Hematopoietic multipotent progenitor cell treated with erythropoietin and hydrocortisone succinate and interleukin-3 and kit ligand, for 17 days (in vitro differentiated cells): ENCODE measurements at regions not wholly inside any gene's neighbourhood (a gene's known extent, or its start where the extent isn't known, plus 50 kb on each side); places are given as distances from the start of the nearest gene placed in this dataset.

Experiments used
- DNase-seq: peaks from one replicate; pipeline ENCODE4 v3.0.0-alpha.2; 2015; ENCODE audit warnings: low spot score

DNA sequence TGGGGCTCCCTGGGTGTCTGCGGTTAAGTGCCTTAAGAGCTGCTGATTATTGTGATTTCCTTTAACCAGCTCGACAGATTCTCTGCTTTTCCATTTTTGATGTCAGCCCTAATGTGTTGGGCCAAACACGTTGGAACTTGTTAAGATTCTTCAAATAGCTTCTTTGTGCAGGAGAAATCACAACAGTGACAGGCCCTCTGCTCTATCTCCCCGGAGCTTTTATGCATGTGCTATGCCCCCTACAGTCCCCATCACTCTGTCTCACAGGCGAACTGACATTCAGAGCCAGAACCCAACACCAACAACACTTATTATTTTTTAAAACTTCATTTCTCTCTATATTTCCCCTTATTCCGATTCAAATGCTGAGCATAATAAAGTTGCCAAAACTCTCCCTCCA is 371.7 kb upstream of the CELF4 start:
- DNase-seq, result no peak

- DNase-seq, result no peak
These were observed 369.5 kb upstream of the CELF4 start for GRCh38 chr18:37935086-37935485.

GRCh38 chr18:37930640-37931039 is 365.0 kb upstream of the CELF4 start:
- DNase-seq, result no peak

- DNase-seq, result no peak
These were observed 356.6 kb upstream of the CELF4 start for GRCh38 chr18:37922162-37922561.

DNA sequence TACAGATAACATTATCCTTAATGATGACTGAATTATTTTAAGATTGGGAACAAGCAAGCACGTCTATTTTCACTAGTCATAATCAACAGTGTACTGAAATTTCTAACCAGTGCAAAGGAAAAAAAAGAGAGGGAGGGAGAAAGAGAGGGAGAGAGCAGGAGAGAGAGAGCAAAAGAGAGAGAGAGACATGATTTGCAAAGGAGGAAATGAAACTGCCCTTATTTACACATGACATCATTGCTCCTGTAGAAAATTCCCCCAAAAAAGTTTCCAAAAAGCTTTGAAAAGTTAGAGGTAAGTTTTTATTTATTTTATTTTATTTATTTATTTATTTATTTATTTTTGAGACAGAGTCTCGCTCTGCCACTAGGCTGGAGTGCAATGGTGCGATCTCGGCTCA is 355.3 kb upstream of the CELF4 start:
- no peak for DNase-seq

GRCh38 chr18:37913051-37913450 is 347.5 kb upstream of the CELF4 start:
- DNase-seq, result no peak

DNA sequence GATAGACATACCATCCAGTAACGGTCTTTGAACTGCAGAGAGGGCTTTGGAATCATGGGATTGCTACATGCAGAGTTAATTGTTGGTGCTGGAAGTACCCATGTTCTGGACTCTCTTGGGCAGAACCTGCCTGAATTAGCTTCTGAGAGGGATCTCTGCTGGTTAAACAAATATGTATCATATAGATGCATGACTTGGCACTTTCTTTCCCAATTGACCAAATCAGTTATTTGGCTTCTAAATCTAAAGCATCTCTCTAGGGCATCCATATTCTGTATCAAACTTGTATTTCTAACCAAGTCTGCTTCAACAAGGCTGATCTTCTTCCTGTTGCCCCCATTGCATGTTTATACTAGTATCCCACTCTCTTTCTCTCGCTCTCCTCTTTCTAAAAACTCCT is 336.7 kb upstream of the CELF4 start:
- DNase-seq, result no peak

DNA sequence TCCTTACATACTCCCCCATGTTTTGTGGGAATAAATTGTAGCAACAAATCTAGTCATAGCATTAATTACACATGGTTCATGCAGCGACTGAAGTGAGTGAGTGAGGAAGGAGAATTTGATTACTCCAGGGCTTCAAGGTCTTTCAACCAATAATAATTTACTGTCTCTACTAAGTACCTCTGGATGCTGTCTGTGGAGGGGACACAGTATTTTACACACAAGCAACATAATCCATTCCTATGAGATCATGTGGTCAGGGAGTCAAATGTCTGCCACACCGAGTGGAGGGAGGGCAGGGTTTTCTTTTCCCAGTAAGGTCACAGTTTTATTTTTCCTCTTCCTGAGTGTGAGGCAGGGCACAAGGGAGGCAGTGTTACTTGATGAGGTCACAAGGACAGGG is 334.7 kb upstream of the CELF4 start:
- DNase-seq, result no peak

DNA sequence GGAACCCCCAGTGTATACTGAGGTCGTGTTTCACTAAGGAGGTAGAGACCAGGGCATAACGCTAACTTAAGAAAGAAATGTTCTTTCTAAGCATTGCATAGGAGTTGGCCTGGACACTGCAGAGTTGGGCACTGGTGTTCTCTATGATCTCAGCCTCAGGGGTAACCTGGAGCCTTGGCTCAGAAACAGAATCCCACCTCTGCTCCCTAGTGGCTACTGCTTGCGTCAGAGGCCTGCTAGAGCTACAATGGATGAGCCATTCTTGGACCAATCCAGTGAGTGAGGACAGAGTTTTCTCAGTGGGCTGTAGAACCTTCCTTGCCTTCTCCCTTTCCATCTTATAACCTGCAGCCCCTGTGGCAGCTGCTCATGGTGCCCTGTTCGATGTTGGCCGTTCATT is 324.4 kb upstream of the CELF4 start:
- no peak for DNase-seq

- DNase-seq, result no peak
These were observed 309.1 kb upstream of the CELF4 start for GRCh38 chr18:37874721-37875120.

GRCh38 chr18:37873416-37873815 is 307.8 kb upstream of the CELF4 start:
- no peak for DNase-seq

DNA sequence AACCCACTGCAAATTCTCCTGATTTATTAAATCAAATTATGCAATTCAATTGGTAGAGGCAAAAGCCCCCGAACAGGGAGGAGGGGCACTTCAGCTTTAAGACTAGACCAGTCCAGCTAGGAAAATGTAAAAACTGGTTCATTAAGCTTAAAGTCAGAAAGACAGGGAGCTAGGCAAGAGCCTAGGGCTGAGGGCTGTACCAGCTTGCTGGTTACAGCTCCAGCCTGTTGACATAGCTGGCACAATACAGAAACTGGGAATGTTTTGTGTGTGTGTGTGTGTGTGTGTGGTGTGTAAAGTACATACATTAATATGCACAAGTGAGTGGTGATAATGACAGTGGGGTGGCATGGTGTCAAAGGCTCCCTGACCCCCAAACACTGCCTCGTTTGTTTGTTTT is 307.0 kb upstream of the CELF4 start:
- no peak for DNase-seq

DNA sequence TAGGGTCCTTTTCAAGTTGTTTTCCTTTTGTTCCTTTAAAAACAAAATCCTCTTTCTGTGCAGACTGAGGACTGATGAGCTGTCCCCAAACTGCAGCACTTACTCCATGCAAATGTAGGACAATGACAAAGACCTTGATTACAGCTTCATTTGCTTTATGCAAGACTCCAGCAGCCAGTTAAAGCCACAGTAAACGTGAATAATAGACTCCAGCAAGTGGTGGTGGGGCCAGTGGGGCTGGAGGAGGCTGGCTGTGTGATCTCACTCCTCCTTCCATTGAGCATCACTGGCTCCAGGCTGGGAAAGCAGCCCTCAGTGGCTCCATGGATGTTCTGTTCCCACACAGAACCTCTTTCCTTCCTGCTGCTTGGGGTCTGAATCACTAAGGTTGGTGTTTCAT is 306.0 kb upstream of the CELF4 start:
- no peak for DNase-seq

GRCh38 chr18:37869051-37869450 is 303.5 kb upstream of the CELF4 start:
- no peak for DNase-seq

DNA sequence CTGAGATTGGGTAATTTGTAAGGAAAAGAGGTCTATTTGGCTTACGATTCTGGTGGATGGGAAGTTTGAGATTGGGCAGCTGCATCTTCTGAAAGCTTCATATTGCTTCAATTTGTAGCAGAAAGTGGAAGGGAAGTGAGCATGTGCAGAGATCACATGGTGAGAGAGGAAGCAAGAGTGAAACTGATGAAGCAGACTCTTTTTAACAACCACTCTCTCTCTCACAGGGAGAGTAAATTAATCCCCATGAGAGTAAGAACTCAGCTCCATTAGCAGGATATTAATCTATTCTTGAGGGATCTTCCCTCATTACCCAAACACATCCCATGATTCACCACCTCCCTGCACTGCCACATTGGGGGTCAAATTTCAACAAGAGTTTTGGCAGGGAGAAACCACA is 298.5 kb upstream of the CELF4 start:
- DNase-seq, result no peak

- DNase-seq, result no peak
These were observed 296.4 kb upstream of the CELF4 start for GRCh38 chr18:37861981-37862380.

GRCh38 chr18:37854396-37854795 is 288.8 kb upstream of the CELF4 start:
- no peak for DNase-seq

DNA sequence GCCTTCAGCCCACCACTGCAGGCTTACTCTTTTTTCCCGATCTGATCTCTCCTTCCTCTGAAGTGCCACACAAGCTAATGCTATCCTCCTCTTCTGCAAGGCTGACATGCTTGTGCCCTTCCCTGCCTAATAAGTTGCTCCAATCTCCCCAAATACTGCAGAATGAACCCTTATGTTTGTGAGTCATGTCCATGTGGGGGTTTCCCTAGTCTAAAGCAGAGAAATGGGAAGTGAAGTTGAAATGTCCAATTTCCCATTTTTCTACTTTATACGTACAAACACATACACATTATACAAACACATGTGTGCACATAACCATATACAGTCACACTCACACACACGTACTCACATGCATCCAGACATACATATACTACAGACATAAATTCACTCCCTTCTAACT is 288.1 kb upstream of the CELF4 start:
- DNase-seq, result no peak

GRCh38 chr18:37852464-37852863 is 286.9 kb upstream of the CELF4 start:
- DNase-seq, result no peak

DNA sequence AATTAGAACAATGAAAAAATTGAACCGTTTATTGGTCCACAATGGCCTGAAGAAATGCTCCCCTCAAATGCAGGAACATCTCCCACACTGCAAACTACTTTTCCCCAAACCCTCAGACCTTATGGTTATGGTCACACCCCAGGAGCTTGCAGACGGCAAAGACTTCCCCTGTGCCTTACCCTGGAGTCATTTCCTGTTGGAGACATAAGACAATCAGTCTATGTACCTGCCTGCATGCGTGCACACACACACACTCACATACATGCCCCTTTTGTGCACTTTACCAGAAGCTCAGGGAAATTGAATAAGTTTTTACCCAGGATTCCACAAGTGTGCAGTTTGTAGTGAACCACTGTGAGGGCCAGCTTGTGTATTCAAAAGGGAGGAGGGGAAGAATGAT is 281.9 kb upstream of the CELF4 start:
- no peak for DNase-seq

DNA sequence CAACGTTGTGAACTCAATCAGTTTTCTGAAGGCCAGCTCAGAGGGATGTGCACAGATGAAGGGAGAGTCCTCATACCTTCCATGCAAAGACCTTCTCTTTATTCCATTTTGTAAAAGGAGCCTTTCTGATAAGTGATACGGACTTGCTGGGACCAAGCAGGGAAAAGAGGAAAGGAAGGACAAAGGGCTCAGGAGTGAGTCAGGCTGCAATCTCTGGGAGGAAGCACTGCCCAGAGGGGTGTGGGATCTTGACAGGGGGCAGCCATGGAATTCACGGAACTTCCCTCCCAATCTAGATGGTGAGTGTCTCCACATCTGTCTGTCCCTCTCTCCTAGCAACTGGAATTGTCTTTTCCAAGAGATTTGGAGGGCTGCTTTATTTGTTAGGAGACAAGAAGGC is 281.4 kb upstream of the CELF4 start:
- no peak for DNase-seq

DNA sequence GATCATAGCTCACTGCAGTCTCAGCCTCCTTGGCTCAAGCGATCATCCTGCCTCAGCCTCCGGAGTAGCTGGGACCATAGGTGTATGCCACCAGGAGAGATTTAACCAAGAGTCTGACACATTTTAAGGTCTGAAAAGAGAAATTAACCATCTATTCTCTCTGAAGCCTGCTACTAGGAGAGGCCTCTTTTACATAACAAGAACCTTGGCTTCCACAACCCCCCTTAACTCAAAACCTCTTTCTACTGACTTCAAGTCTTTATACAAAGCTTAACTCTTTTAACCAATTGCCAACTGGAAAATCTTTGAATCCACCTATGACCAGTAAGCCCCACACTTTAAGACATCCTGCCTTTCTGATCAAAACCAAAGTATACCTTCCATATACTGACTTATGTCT is 279.9 kb upstream of the CELF4 start:
- DNase-seq, result no peak

DNA sequence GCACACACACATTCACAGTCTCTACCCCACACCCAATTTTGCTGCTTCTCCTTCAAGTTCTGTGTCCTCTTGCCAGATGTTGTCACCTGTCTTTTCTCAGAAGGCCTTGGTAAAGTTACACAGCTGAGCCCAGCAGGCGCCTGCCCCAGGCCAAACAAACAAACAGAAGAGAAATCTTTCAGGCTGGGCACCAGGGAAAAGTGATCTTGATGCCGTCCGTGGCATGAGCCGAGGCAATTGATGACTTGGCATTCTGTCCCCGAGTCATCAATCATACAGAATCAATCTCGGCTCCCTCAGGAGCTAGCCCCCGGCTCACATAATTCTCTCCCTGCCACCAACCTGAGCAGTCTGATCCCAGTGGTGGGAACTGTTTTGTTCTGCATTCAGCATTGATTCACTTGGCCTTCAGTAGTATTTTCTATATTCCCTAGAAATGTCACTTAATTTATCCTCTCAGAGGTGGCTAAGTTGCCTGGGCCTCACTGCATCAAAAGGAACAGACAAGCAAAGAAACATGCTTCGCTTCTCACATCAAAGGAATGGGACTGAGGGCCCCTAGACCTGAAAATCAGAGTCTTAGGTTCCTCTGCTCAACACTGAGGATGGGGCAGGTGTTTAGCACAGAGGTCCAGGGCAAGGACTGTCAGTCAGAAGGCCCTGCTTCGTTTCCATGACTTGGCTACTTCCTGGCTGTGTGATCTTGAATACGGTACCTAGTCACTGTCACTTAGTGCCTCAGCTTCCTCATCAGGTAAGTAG is 278.8 kb upstream of the CELF4 start:
- DNase-seq, result no peak

GRCh38 chr18:37838083-37838482 is 272.5 kb upstream of the CELF4 start:
- DNase-seq, result no peak
